A673 (cell line): ENCODE measurements at regions not wholly inside any gene's neighbourhood (a gene's known extent, or its start where the extent isn't known, plus 50 kb on each side); places are given as distances from the start of the nearest gene placed in this dataset.

Experiments
- BruUV-seq: library from RNA; stranded (reverse); fragments of 400-500 nt; replicated peaks from 2 replicates; lab custom pipeline; 2021; lab: Mats Ljungman, UMichigan
- CTCF ChIA-PET: fragments of 300-600 bp; sonication (Branson Sonifier 250); formaldehyde crosslinking; loops from one replicate; lab custom pipeline; 2022; ENCODE audit warnings: antibody characterized with exemption; lab: Charles Lee
- POLR2A ChIA-PET: fragments of 300-600 bp; sonication (Branson Sonifier 250); formaldehyde crosslinking; loops from one replicate; lab custom pipeline; 2022; ENCODE audit warnings: antibody characterized with exemption; ENCODE audit not compliant: low non-redundant PET; lab: Charles Lee
- DNase-seq: peaks from one replicate; pipeline ENCODE4 v3.0.0-alpha.2; 2015; ENCODE audit warnings: low spot score
- H3K27ac ChIP-seq: fragments of 200-600 bp; sonication (generic); 2 replicates; pipeline ENCODE4 v1.5.1; 2016; ENCODE audit warnings: mixed run types, low read depth, mild to moderate bottlenecking, mixed read lengths, antibody characterized with exemption, low read length; ENCODE audit not compliant: poor library complexity, severe bottlenecking
- H3K27me3 ChIP-seq: fragments of 200-600 bp; sonication (generic); replicated peaks from 2 replicates; pipeline ENCODE4 v1.6.1; 2017; ENCODE audit warnings: mixed run types, low read depth, mild to moderate bottlenecking, mixed read lengths, antibody characterized with exemption, low read length; ENCODE audit not compliant: insufficient read depth, poor library complexity
- H3K36me3 ChIP-seq: fragments of 200-600 bp; sonication (generic); 2 replicates; pipeline ENCODE4 v1.6.1; 2016; ENCODE audit warnings: mixed run types, mild to moderate bottlenecking, mixed read lengths, antibody characterized with exemption, low read length; ENCODE audit not compliant: insufficient read depth, poor library complexity, severe bottlenecking
- H3K4me1 ChIP-seq: fragments of 200-600 bp; sonication (generic); 2 replicates; pipeline ENCODE4 v1.6.1; 2017; ENCODE audit warnings: mixed run types, mild to moderate bottlenecking, mixed read lengths, antibody characterized with exemption, low read length; ENCODE audit not compliant: insufficient read depth, poor library complexity, severe bottlenecking
- H3K4me3 ChIP-seq: fragments of 200-600 bp; sonication (generic); 2 replicates; pipeline ENCODE4 v1.5.1; 2016; ENCODE audit warnings: low read depth, mixed run types, mild to moderate bottlenecking, mixed read lengths, low read length; ENCODE audit not compliant: poor library complexity, severe bottlenecking
- H3K9me3 ChIP-seq: fragments of 200-600 bp; sonication (generic); 2 replicates; pipeline ENCODE4 v1.6.1; 2016; ENCODE audit warnings: mixed run types, low read depth, mild to moderate bottlenecking, mixed read lengths, antibody characterized with exemption, low read length; ENCODE audit not compliant: poor library complexity, severe bottlenecking
- EZH2 ChIP-seq: fragments of 200-600 bp; sonication (generic); IDR thresholded peaks from 2 replicates; pipeline ENCODE4 v1.6.1; 2017; ENCODE audit warnings: borderline replicate concordance, low read depth, mild to moderate bottlenecking, mixed read lengths, antibody characterized with exemption, low read length; ENCODE audit not compliant: poor library complexity, severe bottlenecking
- intact Hi-C: fragments of 100-400 bp; cut with micrococcal nuclease; formaldehyde crosslinking; loops from one replicate; pipeline ENCODE4 v1.10.0; 2022; ENCODE audit not compliant: unreplicated experiment
- TF ChIP-seq, protein P1 (sequence below): fragments of 300-800, 200-600 bp; sonication (generic); conservative IDR thresholded peaks from 2 replicates; pipeline ENCODE4 v1.5.1; 2017; ENCODE audit warnings: low read depth, mild to moderate bottlenecking, antibody characterized with exemption, low read length, moderate library complexity, mixed read lengths

DNA sequence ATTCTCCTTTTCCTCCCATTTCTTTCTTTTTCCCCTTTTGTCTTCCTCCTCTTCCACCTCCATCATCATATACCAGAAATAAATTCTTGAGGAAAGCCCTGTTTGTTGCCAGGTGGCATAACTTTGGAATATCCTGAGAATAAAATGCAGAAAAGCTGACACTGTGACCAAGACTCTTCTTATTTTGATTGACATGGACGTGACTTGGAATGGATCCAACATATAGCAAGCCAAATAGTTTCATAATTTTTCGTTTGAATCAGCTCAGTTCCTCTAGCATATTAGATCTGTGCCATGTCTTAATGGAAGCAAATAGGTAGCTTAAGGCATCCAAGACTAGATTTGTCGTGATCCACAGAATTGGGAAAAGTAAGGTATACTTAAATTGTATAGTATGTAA is 354.7 kb upstream of the FIGN start:
- H3K4me3 ChIP-seq = no peak overlapping the region
- DNase-seq = no peak
- POLR2A ChIA-PET = no interaction called here
- CTCF ChIA-PET = no interaction called here
- no peaks in the 10 kb centered on the region for H3K36me3 ChIP-seq
- no TSS peak for BruUV-seq
- peaks cover 15% of the 10 kb centered on the region for H3K27me3 ChIP-seq
- no peaks in the 10 kb centered on the region for H3K4me1 ChIP-seq
- no peak for TF ChIP-seq EZH2
- TF ChIP-seq, protein P1, sequence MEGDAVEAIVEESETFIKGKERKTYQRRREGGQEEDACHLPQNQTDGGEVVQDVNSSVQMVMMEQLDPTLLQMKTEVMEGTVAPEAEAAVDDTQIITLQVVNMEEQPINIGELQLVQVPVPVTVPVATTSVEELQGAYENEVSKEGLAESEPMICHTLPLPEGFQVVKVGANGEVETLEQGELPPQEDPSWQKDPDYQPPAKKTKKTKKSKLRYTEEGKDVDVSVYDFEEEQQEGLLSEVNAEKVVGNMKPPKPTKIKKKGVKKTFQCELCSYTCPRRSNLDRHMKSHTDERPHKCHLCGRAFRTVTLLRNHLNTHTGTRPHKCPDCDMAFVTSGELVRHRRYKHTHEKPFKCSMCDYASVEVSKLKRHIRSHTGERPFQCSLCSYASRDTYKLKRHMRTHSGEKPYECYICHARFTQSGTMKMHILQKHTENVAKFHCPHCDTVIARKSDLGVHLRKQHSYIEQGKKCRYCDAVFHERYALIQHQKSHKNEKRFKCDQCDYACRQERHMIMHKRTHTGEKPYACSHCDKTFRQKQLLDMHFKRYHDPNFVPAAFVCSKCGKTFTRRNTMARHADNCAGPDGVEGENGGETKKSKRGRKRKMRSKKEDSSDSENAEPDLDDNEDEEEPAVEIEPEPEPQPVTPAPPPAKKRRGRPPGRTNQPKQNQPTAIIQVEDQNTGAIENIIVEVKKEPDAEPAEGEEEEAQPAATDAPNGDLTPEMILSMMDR = no peak
- no peaks in the 10 kb centered on the region for H3K9me3 ChIP-seq
- H3K27ac ChIP-seq = no peak overlapping the region
- intact Hi-C loops = no loop called here

DNA sequence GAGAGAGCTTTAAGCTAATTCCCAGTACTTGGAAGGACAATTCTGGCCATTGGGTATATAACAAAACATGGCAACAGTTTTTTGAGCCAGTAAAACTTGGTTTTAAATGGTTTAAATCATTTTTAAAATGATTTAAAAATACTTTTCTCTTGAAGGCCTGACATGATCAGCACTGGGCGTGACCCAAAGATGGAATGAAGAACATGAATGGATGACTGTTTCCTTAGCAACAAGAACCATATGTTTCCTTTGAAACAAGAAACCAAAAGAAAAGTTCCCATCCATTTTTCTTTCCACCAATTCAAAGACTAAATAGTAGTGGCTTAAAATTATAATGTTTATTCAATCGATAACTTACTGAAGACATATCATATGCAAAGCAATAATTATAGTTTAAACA is 348.3 kb upstream of the FIGN start:
- H3K36me3 ChIP-seq = no peaks in the 10 kb centered on the region
- no peaks in the 10 kb centered on the region for H3K9me3 ChIP-seq
- no peaks in the 10 kb centered on the region for H3K4me1 ChIP-seq
- no peak for TF ChIP-seq EZH2
- TF ChIP-seq, protein P1 = no peak
- ChIA-PET POLR2A (no interaction called here), CTCF (no interaction called here)
- DNase-seq = no peak
- no TSS peak for BruUV-seq
- H3K27ac ChIP-seq = no peak overlapping the region
- H3K27me3 ChIP-seq = peaks cover under 1% of the 10 kb centered on the region
- H3K4me3 ChIP-seq = no peak overlapping the region
- intact Hi-C loops = no loop called here

DNA sequence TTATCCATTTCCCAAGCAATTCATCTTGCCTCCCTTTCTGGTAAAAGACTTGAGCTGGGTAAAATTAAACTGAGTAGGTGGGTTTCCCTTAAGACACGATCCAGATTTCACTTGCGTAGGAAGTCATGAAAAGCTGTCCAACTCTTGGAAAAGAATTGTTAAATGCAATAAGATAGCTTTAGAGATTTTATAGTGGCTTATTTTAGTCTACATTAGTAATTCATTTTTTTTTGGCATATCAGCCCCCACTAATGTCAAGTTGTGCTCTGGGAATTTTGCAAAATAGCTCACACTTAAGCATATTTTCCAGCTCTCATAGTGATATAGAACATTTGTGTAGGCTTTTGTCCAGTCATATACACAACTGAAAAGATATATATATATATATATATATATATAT is 344.7 kb upstream of the FIGN start:
- Histone ChIP-seq H3K27me3 (peaks cover 12% of the 10 kb centered on the region), H3K36me3 (no peaks in the 10 kb centered on the region), H3K27ac (no peak overlapping the region), H3K4me1 (no peaks in the 10 kb centered on the region), H3K9me3 (no peaks in the 10 kb centered on the region), H3K4me3 (no peak overlapping the region)
- TF ChIP-seq, protein P1 = no peak
- no peak for TF ChIP-seq EZH2
- intact Hi-C loops = no loop called here
- ChIA-PET CTCF (no interaction called here), POLR2A (no interaction called here)
- no TSS peak for BruUV-seq
- no peak for DNase-seq
